RWPE1 (cell line): ENCODE measurements at regions not wholly inside any gene's neighbourhood (a gene's known extent, or its start where the extent isn't known, plus 50 kb on each side); places are given as distances from the start of the nearest gene placed in this dataset.

Experiments
- CTCF ChIA-PET: fragments of 350-600 bp; sonication (Branson Sonifier 250); formaldehyde crosslinking; extraction: SDS; loops from one replicate; lab custom pipeline; 2021; lab: Yijun Ruan, JAX
- POLR2A ChIA-PET: fragments of 400-600 bp; formaldehyde crosslinking; extraction: SDS; loops from one replicate; lab custom pipeline; 2020; ENCODE audit warnings: antibody characterized with exemption; ENCODE audit not compliant: low non-redundant PET; lab: Yijun Ruan, JAX
- DNase-seq: peaks from one replicate; pipeline ENCODE4 v3.0.0; 2012; ENCODE audit warnings: low spot score
- H3K27ac ChIP-seq: fragments of 450-650 bp; 2 replicates; pipeline ENCODE4 v1.5.1; 2017
- CTCF ChIP-seq: fragments of 450-650 bp; conservative IDR thresholded peaks from 2 replicates; pipeline ENCODE4 v1.5.1; 2017; ENCODE audit warnings: low read depth, mild to moderate bottlenecking

- ChIA-PET POLR2A (no interaction called here), CTCF (no interaction called here)
- TF ChIP-seq CTCF: no peak
- H3K27ac ChIP-seq: no peak overlapping the region
- DNase-seq: no peak
Measured at GRCh38 chr5:155833287-155833686, 493.7 kb upstream of the SGCD start.

- DNase-seq: no peak
- POLR2A ChIA-PET: interaction anchor here (0.7 kb wide), 2 partner anchors 9 to 391 kb away, joined by 4 to 6 read pairs; no protein-coding TSS in a partner anchor
- CTCF ChIA-PET: interaction anchor here (0.7 kb wide), 1 partner anchor 779 kb away, joined by 3 read pairs; no protein-coding TSS in a partner anchor
- TF ChIP-seq CTCF: no peak
- no peak overlapping the region for H3K27ac ChIP-seq
Measured at GRCh38 chr5:155834271-155834975, 492.5 kb upstream of the SGCD start.

- H3K27ac ChIP-seq: no peak overlapping the region
- no peak for DNase-seq
- TF ChIP-seq CTCF: no peak
- POLR2A ChIA-PET: no interaction called here
- CTCF ChIA-PET: no interaction called here
Measured at GRCh38 chr5:155836089-155836803, 490.7 kb upstream of the SGCD start.

GRCh38 chr5:155838394-155838793 is 488.6 kb upstream of the SGCD start:
- TF ChIP-seq CTCF: no peak
- DNase-seq: no peak
- ChIA-PET POLR2A (no interaction called here), CTCF (no interaction called here)
- no peak overlapping the region for H3K27ac ChIP-seq

GRCh38 chr5:155839251-155840037 is 487.5 kb upstream of the SGCD start:
- POLR2A ChIA-PET: no interaction called here
- CTCF ChIA-PET: interaction anchor here (0.6 kb wide), 2 partner anchors 10 to 1059 kb away, joined by 4 to 5 read pairs; no protein-coding TSS in a partner anchor
- TF ChIP-seq CTCF: no peak
- peak; percentile 14 for DNase-seq
- H3K27ac ChIP-seq: no peak overlapping the region

GRCh38 chr5:155844542-155844941 is 482.4 kb upstream of the SGCD start:
- CTCF ChIA-PET: interaction anchor here (0.6 kb wide), 1 partner anchor 11 kb away, joined by 4 read pairs; no protein-coding TSS in a partner anchor
- POLR2A ChIA-PET: no interaction called here
- no peak for TF ChIP-seq CTCF
- no peak for DNase-seq
- H3K27ac ChIP-seq: no peak overlapping the region
